ENCODE measurements at regions not wholly inside any gene's neighbourhood (a gene's known extent, or its start where the extent isn't known, plus 50 kb on each side); places are given as distances from the start of the nearest gene placed in this dataset.

DNA sequence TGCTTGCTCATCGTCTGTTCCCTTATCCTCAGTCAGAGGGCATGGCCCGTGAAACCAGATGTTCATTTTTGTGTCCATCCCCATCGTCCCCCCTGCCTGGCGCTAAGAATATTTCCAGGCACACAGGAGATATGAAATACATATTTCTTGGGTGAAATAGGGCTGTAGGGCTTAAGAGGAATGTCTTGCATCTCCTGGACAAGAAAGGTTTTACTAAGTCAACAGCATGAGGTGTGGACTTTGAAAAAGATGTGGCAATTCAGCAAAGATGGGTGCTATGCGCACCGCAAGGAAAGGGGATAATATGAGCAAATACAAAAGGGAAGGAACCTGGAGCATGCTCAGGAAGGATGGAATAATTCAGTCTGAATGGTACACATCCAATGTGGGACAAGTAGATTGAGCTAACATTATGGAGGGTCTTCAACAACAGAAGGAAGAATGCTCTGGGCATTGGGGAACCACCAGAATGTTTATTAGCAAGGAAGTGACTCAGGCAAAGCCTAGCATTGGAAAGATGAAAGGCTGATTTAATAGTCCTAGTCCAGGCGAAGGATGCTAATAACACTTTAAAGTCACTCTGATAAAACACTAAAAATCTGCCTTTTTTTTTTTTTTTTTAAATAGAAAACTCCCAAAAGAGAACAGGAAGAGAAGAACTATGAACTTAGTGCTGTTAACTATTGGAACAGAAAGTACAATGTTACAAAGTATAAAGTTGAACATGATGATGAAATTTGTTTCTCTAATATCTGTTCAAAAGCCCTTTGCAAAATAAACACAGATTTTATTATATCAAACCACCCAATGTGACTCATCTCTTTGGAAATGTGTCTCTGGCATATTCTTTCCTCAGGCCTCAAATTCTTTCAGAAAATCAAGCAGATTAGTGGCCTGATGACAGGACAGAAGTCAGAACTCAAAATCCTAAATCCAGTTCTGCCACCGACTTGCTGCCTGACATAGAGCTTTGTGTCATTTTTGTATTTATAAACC lies 449.5 kb downstream of the BCAT1 start:
- Histone ChIP-seq H3K79me2 (ENCODE audit: low read length) (peaks cover 99% of the 10 kb centered on the region), H3K4me1 (ENCODE audit: low read length) (no peaks in the 10 kb centered on the region), H3K9me3 (ENCODE audit: insufficient read depth, low read length) (no peaks in the 10 kb centered on the region), H3K4me3 (ENCODE audit: low read length) (no peak overlapping the region), H3K9ac (ENCODE audit: low read length) (no peak overlapping the region), H3K27ac (ENCODE audit: low read length) (no peak overlapping the region), H3K27me3 (ENCODE audit: low read depth, low read length) (no peaks in the 10 kb centered on the region), H3K4me2 (ENCODE audit: low read length) (no peak overlapping the region), H3K36me3 (replicated peaks; ENCODE audit: low read depth, low read length) (peaks cover 14% of the 10 kb centered on the region), H2AFZ (ENCODE audit: low read depth, low read length) (no peak overlapping the region), H4K20me1 (ENCODE audit: insufficient read depth, low read length) (peaks cover 12% of the 10 kb centered on the region; the same call in 1 of the 2 replicates)
- no peak for TF ChIP-seq EZH2phosphoT487 (IDR thresholded peaks at IDR 0.05; ENCODE audit: low read depth)
- TF ChIP-seq, protein P1, sequence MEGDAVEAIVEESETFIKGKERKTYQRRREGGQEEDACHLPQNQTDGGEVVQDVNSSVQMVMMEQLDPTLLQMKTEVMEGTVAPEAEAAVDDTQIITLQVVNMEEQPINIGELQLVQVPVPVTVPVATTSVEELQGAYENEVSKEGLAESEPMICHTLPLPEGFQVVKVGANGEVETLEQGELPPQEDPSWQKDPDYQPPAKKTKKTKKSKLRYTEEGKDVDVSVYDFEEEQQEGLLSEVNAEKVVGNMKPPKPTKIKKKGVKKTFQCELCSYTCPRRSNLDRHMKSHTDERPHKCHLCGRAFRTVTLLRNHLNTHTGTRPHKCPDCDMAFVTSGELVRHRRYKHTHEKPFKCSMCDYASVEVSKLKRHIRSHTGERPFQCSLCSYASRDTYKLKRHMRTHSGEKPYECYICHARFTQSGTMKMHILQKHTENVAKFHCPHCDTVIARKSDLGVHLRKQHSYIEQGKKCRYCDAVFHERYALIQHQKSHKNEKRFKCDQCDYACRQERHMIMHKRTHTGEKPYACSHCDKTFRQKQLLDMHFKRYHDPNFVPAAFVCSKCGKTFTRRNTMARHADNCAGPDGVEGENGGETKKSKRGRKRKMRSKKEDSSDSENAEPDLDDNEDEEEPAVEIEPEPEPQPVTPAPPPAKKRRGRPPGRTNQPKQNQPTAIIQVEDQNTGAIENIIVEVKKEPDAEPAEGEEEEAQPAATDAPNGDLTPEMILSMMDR (IDR thresholded peaks at IDR 0.05; ENCODE audit: low read depth, low read length), result no peak

GRCh38 chr12:24496755-24497154 lies 452.1 kb downstream of the BCAT1 start:
- Histone ChIP-seq H3K27me3 (ENCODE audit: low read depth, low read length) (no peaks in the 10 kb centered on the region), H3K79me2 (ENCODE audit: low read length) (peaks cover 98% of the 10 kb centered on the region), H4K20me1 (ENCODE audit: insufficient read depth, low read length) (peaks cover 12% of the 10 kb centered on the region; the same call in 1 of the 2 replicates), H3K4me3 (ENCODE audit: low read length) (no peak overlapping the region), H3K4me2 (ENCODE audit: low read length) (no peak overlapping the region), H3K9ac (ENCODE audit: low read length) (no peak overlapping the region), H3K27ac (ENCODE audit: low read length) (no peak overlapping the region), H2AFZ (ENCODE audit: low read depth, low read length) (no peak overlapping the region), H3K9me3 (ENCODE audit: insufficient read depth, low read length) (no peaks in the 10 kb centered on the region), H3K4me1 (ENCODE audit: low read length) (peaks cover 14% of the 10 kb centered on the region), H3K36me3 (replicated peaks; ENCODE audit: low read depth, low read length) (peaks cover 17% of the 10 kb centered on the region)
- TF ChIP-seq, protein P1 (IDR thresholded peaks at IDR 0.05; ENCODE audit: low read depth, low read length), result no peak
- TF ChIP-seq EZH2phosphoT487 (IDR thresholded peaks at IDR 0.05; ENCODE audit: low read depth), result no peak

DNA sequence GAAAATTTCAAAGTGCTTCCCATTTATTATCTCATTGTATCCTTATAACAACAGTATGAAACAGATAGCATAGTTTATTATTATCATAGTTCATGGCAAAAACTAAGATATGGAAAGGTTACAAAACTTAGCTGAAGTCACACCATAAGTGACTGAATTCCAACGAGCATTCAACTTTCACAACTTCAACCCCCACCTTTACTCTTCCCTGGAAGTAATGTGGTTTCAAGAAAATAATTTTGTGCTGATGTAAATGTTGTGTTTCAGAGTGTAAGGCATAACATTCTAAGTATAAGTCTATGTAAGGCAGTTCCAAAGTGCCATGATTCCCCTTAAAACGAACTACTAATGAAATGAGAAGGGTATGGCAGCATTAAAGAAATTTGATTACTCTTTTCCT lies 454.5 kb downstream of the BCAT1 start:
- H3K4me3 ChIP-seq (ENCODE audit: low read length), result no peak overlapping the region
- H3K79me2 ChIP-seq (ENCODE audit: low read length), result peaks cover 98% of the 10 kb centered on the region
- TF ChIP-seq, protein P1 (IDR thresholded peaks at IDR 0.05; ENCODE audit: low read depth, low read length), result no peak
- TF ChIP-seq EZH2phosphoT487 (IDR thresholded peaks at IDR 0.05; ENCODE audit: low read depth), result no peak
- H3K4me1 ChIP-seq (ENCODE audit: low read length), result peaks cover 37% of the 10 kb centered on the region
- 0 out of 2 replicates have a peak, but pooled peaks cover 6% of the 10 kb centered on the region for H4K20me1 ChIP-seq (ENCODE audit: insufficient read depth, low read length)
- no peaks in the 10 kb centered on the region for H3K27me3 ChIP-seq (ENCODE audit: low read depth, low read length)
- H3K9me3 ChIP-seq (ENCODE audit: insufficient read depth, low read length), result no peaks in the 10 kb centered on the region
- peaks cover 22% of the 10 kb centered on the region for H3K36me3 ChIP-seq (replicated peaks; ENCODE audit: low read depth, low read length)
- H3K27ac ChIP-seq (ENCODE audit: low read length), result no peak overlapping the region
- no peak overlapping the region for H2AFZ ChIP-seq (ENCODE audit: low read depth, low read length)
- no peak overlapping the region for H3K9ac ChIP-seq (ENCODE audit: low read length)
- H3K4me2 ChIP-seq (ENCODE audit: low read length), result no peak overlapping the region

DNA sequence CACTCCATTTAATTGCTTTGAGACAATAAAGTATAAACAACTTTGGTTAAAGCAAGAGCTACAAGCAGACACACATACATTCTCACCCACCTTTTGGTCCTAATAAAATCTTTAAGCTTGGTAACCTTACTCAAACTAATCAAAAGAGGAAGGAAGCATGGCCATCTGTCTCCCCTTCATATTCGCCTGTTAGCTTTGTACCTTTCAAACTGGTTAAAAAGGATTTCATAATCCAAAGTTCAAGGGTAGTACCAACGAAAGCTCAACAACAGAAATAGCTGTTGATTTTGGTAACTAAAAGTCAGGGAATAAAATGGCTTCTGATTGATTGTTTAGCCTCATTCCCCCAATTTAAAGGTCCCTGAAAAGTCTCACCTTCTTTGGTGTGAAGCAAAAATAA lies 456.9 kb downstream of the BCAT1 start:
- TF ChIP-seq, protein P1 (IDR thresholded peaks at IDR 0.05; ENCODE audit: low read depth, low read length), result no peak
- no peak for TF ChIP-seq EZH2phosphoT487 (IDR thresholded peaks at IDR 0.05; ENCODE audit: low read depth)
- Histone ChIP-seq H2AFZ (ENCODE audit: low read depth, low read length) (no peak overlapping the region), H3K4me3 (ENCODE audit: low read length) (peak overlapping the region; percentile 19; the same call in 1 of the 2 replicates)

More for the DNA sequence above, 456.9 kb downstream of the BCAT1 start:
- peaks cover 61% of the 10 kb centered on the region for H3K4me1 ChIP-seq (ENCODE audit: low read length)
- H3K27ac ChIP-seq (ENCODE audit: low read length), result peak overlapping the region; percentile 58
- H3K79me2 ChIP-seq (ENCODE audit: low read length), result peaks cover 98% of the 10 kb centered on the region
- H3K9ac ChIP-seq (ENCODE audit: low read length), result peak overlapping the region; percentile 22; the same call in 1 of the 2 replicates
- H3K27me3 ChIP-seq (ENCODE audit: low read depth, low read length), result no peaks in the 10 kb centered on the region
- peaks cover 21% of the 10 kb centered on the region for H3K36me3 ChIP-seq (replicated peaks; ENCODE audit: low read depth, low read length)
- H3K4me2 ChIP-seq (ENCODE audit: low read length), result peak overlapping the region; percentile 57
- H3K9me3 ChIP-seq (ENCODE audit: insufficient read depth, low read length), result no peaks in the 10 kb centered on the region
- no peaks in the 10 kb centered on the region for H4K20me1 ChIP-seq (ENCODE audit: insufficient read depth, low read length)

Measured in OCI-LY3 (cell line).